Vagina (tissue), 2 donors: ENCODE measurements at regions not wholly inside any gene's neighbourhood (a gene's known extent, or its start where the extent isn't known, plus 50 kb on each side); places are given as distances from the start of the nearest gene placed in this dataset.

Experiments used
- POLR2A ChIP-seq, 2 donors: fragments of 450-650 bp; IDR thresholded peaks; one replicate each; pipeline ENCODE4 v1.6.1; 2017; ENCODE audit warnings: antibody characterized with exemption in 2 of 2, mild to moderate bottlenecking in 2 of 2, moderate library complexity in 2 of 2
- POLR2AphosphoS5 ChIP-seq, 2 donors: sonication (generic); formaldehyde crosslinking; IDR thresholded peaks; one replicate each; pipeline ENCODE4 v1.9.0; 2017; ENCODE audit warnings: antibody characterized with exemption in 2 of 2, mild to moderate bottlenecking in 2 of 2, low read depth in 1 of 2; ENCODE audit not compliant: insufficient read depth in 1 of 2
- TF ChIP-seq, protein P1 (sequence below), 3 experiments: fragments of 450-650 bp in 2 of 3; fragments of 200-600 bp in 1 of 3; sonication (generic) in 1 of 3; IDR thresholded peaks; one replicate each; pipeline ENCODE4 v1.5.1; 2017 to 2019; ENCODE audit warnings: antibody characterized with exemption in 3 of 3, mild to moderate bottlenecking in 2 of 3, moderate library complexity in 2 of 3

GRCh38 chr6:22706651-22707050, 137.3 kb downstream of the HDGFL1 start:
- TF ChIP-seq POLR2AphosphoS5 (IDR thresholded peaks at IDR 0.05; ENCODE audit: insufficient read depth in 1 of 2, low read depth in 1 of 2) = no peak
- TF ChIP-seq, protein P1, sequence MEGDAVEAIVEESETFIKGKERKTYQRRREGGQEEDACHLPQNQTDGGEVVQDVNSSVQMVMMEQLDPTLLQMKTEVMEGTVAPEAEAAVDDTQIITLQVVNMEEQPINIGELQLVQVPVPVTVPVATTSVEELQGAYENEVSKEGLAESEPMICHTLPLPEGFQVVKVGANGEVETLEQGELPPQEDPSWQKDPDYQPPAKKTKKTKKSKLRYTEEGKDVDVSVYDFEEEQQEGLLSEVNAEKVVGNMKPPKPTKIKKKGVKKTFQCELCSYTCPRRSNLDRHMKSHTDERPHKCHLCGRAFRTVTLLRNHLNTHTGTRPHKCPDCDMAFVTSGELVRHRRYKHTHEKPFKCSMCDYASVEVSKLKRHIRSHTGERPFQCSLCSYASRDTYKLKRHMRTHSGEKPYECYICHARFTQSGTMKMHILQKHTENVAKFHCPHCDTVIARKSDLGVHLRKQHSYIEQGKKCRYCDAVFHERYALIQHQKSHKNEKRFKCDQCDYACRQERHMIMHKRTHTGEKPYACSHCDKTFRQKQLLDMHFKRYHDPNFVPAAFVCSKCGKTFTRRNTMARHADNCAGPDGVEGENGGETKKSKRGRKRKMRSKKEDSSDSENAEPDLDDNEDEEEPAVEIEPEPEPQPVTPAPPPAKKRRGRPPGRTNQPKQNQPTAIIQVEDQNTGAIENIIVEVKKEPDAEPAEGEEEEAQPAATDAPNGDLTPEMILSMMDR (IDR thresholded peaks at IDR 0.05) = no peak
- no peak for TF ChIP-seq POLR2A (IDR thresholded peaks at IDR 0.05)
